CD8-positive, alpha-beta memory T cell (primary cell): ENCODE measurements at regions not wholly inside any gene's neighbourhood (a gene's known extent, or its start where the extent isn't known, plus 50 kb on each side); places are given as distances from the start of the nearest gene placed in this dataset.
A peak's percentile ranks its signal among the peaks of the same experiment; 100 is the strongest.

Experiments
- CTCF ChIA-PET: fragments of 350-600 bp; sonication (Branson Sonifier 250); formaldehyde crosslinking; loops from one replicate; lab custom pipeline; 2021; ENCODE audit warnings: antibody characterized with exemption; lab: Charles Lee
- POLR2A ChIA-PET: fragments of 350-600 bp; sonication (Branson Sonifier 250); formaldehyde crosslinking; loops from one replicate; lab custom pipeline; 2021; ENCODE audit warnings: antibody characterized with exemption; lab: Charles Lee
- DNase-seq, 5 donors: peaks; one replicate each; pipeline versions ENCODE4 v3.0.0 to v3.0.0-alpha.2; 2020 to 2022; ENCODE audit warnings: mixed read lengths in 1 of 5
- H3K27ac ChIP-seq: one replicate; pipeline ENCODE4 v1.7.0; 2013; ENCODE audit warnings: low read depth, mild to moderate bottlenecking, low read length, moderate library complexity
- H3K27me3 ChIP-seq: 2 replicates; pipeline ENCODE4 v1.7.0; 2013; ENCODE audit warnings: low read length, mild to moderate bottlenecking; ENCODE audit not compliant: insufficient read depth, poor library complexity, severe bottlenecking
- H3K36me3 ChIP-seq: 2 replicates; pipeline ENCODE4 v1.7.0; 2013; ENCODE audit warnings: mild to moderate bottlenecking, low read length, moderate library complexity; ENCODE audit not compliant: insufficient read depth
- H3K4me1 ChIP-seq: 2 replicates; pipeline ENCODE4 v1.7.0; 2013; ENCODE audit warnings: mild to moderate bottlenecking, low read length, moderate library complexity; ENCODE audit not compliant: insufficient read depth
- H3K4me3 ChIP-seq: 2 replicates; pipeline ENCODE4 v1.7.0; 2013; ENCODE audit warnings: mild to moderate bottlenecking, low read length
- H3K9me3 ChIP-seq: 2 replicates; pipeline ENCODE4 v1.7.0; 2013; ENCODE audit warnings: mild to moderate bottlenecking, low read length
- H3K27ac Mint-ChIP-seq, 8 donors: one replicate each; pipeline ENCODE4 v1.8.0; 2020 to 2021; ENCODE audit warnings: mixed read lengths in 8 of 8, mild to moderate bottlenecking in 6 of 8, inconsistent platforms in 3 of 8, moderate library complexity in 3 of 8
- H3K27me3 Mint-ChIP-seq, 2 donors: one replicate each; pipeline ENCODE4 v1.8.0; 2020 to 2021; ENCODE audit warnings: mixed read lengths in 2 of 2, mild to moderate bottlenecking in 1 of 2, moderate library complexity in 1 of 2
- H3K36me3 Mint-ChIP-seq, 3 donors: one replicate each; pipeline ENCODE4 v1.8.0; 2020 to 2021; ENCODE audit warnings: mixed read lengths in 3 of 3, inconsistent platforms in 1 of 3, mild to moderate bottlenecking in 1 of 3
- H3K4me1 Mint-ChIP-seq, 3 donors: one replicate each; pipeline ENCODE4 v1.8.0; 2020 to 2021; ENCODE audit warnings: mixed read lengths in 3 of 3, inconsistent platforms in 1 of 3, mild to moderate bottlenecking in 1 of 3
- H3K4me3 Mint-ChIP-seq, 7 donors: one replicate each; pipeline ENCODE4 v1.8.0; 2020 to 2021; ENCODE audit warnings: mixed read lengths in 7 of 7, mild to moderate bottlenecking in 6 of 7, moderate library complexity in 4 of 7, inconsistent platforms in 2 of 7
- H3K9me3 Mint-ChIP-seq, 5 donors: one replicate each; pipeline ENCODE4 v1.8.0; 2020 to 2022; ENCODE audit warnings: mixed read lengths in 5 of 5, mild to moderate bottlenecking in 3 of 5, moderate library complexity in 2 of 5, inconsistent platforms in 1 of 5

DNA sequence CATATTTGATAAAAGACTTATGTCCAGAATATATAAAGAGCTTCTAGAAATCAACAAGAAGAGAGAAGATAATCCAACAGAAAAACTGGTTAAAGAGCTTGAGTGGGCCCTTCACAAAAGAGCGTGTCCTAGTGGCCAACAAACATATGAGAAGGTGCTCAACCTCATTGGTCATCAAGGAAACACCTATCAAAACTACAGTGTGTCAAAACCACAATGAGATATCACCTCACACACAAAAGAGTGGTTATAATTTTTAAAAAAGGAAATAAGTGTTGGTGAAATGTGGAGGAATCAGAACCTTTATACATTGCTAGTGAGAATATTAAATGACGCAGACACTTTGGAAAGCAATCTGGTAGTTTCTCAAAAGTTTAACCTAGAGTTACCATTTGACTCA, 68.4 kb upstream of the KLF13 start:
- H3K27ac Mint-ChIP-seq, result peak overlapping the region in 2 of 8 donors; percentile 12 to 31
- H3K4me1 ChIP-seq, result peaks cover 39% of the 10 kb centered on the region
- no peaks in the 10 kb centered on the region for H3K36me3 Mint-ChIP-seq
- H3K9me3 Mint-ChIP-seq, result no peaks in the 10 kb centered on the region
- no peaks in the 10 kb centered on the region for H3K27me3 ChIP-seq
- DNase-seq, result no peak
- H3K27me3 Mint-ChIP-seq, result no peaks in the 10 kb centered on the region
- no peak overlapping the region for H3K4me3 ChIP-seq
- no peak overlapping the region for H3K4me3 Mint-ChIP-seq
- H3K36me3 ChIP-seq, result no peaks in the 10 kb centered on the region
- POLR2A ChIA-PET, result no interaction called here
- H3K9me3 ChIP-seq, result no peaks in the 10 kb centered on the region
- no peak overlapping the region for H3K27ac ChIP-seq
- H3K4me1 Mint-ChIP-seq, result peaks cover 40 to 54% (median 50%) of the 10 kb centered on the region in 3 donors
- CTCF ChIA-PET, result interaction anchor here (1.3 kb wide), 1 partner anchor 44 kb away, joined by 3 read pairs; no protein-coding TSS in a partner anchor

- Mint-ChIP-seq H3K9me3 (no peaks in the 10 kb centered on the region), H3K27me3 (no peaks in the 10 kb centered on the region), H3K36me3 (no peaks in the 10 kb centered on the region), H3K4me3 (no peak overlapping the region), H3K4me1 (peaks cover 54 to 68% (median 65%) of the 10 kb centered on the region in 3 donors), H3K27ac (peak overlapping the region in 1 of 8 donors; percentile 50)
- H3K27me3 ChIP-seq, result no peaks in the 10 kb centered on the region
- POLR2A ChIA-PET, result interaction anchor here (0.6 kb wide), 1 partner anchor 13 kb away, joined by 4 read pairs; no protein-coding TSS in a partner anchor
- H3K9me3 ChIP-seq, result no peaks in the 10 kb centered on the region
- no peaks in the 10 kb centered on the region for H3K36me3 ChIP-seq
- no peak overlapping the region for H3K27ac ChIP-seq
- peaks cover 48% of the 10 kb centered on the region for H3K4me1 ChIP-seq
- CTCF ChIA-PET, result no interaction called here
- H3K4me3 ChIP-seq, result no peak overlapping the region
- DNase-seq, result no peak
Observed at GRCh38 chr15:31259562-31260252, 66.9 kb upstream of the KLF13 start.

DNA sequence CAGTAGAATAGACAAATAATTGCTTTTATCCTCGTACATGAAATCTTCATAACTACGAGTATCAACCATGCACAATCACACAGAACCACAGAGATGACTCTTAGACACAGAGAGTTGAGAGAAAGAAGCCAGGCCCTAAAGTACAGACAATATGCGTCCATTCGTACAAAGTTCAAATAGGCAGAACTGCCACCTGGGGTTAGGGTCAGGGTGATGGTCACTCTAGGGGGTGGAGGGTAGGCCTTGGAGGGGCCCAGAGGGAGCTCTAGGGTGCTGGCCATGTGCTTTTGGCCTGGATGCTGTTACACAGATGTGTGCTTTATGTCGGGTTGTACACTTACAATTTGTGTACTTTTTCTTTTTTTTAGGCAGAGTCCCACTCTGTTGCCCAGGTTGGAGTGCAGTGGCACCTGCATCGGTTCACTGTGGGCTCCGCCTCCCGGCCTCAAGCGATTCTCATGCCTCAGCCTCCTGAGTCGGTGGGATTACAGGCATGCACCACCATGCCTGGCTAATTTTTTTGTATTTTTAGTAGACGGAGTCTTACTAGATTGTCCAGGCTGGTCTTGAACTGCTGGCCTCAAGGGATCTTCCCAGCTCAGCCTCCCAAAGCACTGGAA, 65.9 kb upstream of the KLF13 start:
- no peaks in the 10 kb centered on the region for H3K27me3 ChIP-seq
- H3K4me1 Mint-ChIP-seq, result peaks cover 63 to 79% (median 75%) of the 10 kb centered on the region in 3 donors
- H3K4me3 ChIP-seq, result no peak overlapping the region
- H3K27ac Mint-ChIP-seq, result no peak overlapping the region
- ChIA-PET CTCF (no interaction called here), POLR2A (no interaction called here)
- no peak for DNase-seq
- no peak overlapping the region for H3K4me3 Mint-ChIP-seq
- no peaks in the 10 kb centered on the region for H3K9me3 Mint-ChIP-seq
- H3K4me1 ChIP-seq, result peaks cover 58% of the 10 kb centered on the region
- no peaks in the 10 kb centered on the region for H3K27me3 Mint-ChIP-seq
- H3K9me3 ChIP-seq, result no peaks in the 10 kb centered on the region
- no peaks in the 10 kb centered on the region for H3K36me3 Mint-ChIP-seq
- no peak overlapping the region for H3K27ac ChIP-seq
- no peaks in the 10 kb centered on the region for H3K36me3 ChIP-seq

DNA sequence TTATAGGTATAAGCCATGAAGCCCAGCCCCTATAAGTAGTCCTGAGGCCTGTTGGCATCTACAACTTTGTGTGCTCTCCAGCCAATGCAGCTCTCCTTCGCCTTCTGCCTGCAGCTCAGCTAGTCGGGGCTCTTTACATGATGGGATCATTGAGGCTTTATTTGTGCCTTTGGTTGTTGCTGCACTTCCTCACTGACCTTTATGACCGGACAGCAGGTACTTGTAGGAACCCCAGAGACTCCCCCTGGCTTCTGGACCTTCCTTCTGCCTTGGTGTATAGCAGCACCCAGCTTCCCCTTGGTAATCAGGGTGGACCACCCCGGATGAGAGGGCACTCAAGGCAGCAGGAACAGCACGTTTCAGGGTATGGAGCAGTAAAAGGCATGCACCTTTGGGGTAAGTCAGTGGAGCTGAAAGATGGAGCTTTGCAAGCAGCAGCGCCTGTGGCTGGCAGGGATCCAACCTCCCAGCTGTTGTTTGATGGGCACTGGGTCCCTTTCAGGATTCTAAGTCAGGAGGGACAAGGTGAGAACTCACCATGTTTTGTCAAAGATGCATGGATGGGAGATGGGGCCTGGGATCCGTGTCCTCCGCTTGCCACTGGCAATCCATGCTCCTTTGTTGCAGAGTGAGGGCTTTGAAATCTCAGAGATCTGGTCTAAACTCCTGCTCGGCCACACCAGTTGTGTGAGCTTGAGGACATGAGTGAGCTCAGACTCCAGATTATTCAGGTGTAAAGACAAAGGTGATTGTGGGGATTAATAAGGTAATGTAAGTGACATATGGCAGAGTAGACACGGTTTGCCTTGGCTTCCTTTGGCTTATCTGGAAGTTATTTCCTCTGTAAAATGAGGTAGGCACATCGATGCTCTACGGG, 65.1 kb upstream of the KLF13 start:
- Histone ChIP-seq H3K27me3 (no peaks in the 10 kb centered on the region), H3K9me3 (no peaks in the 10 kb centered on the region), H3K4me1 (peaks cover 60% of the 10 kb centered on the region), H3K36me3 (no peaks in the 10 kb centered on the region), H3K27ac (no peak overlapping the region), H3K4me3 (no peak overlapping the region)
- ChIA-PET CTCF (interaction anchor here (1.5 to 1.7 kb wide), 2 partner anchors 46 to 105 kb away, joined by 8 read pairs; no protein-coding TSS in a partner anchor), POLR2A (no interaction called here)
- DNase-seq, result no peak
- H3K4me3 Mint-ChIP-seq, result peak overlapping the region in 1 of 7 donors; percentile 25
- peaks cover 67 to 83% (median 81%) of the 10 kb centered on the region in 3 donors for H3K4me1 Mint-ChIP-seq
- no peaks in the 10 kb centered on the region for H3K36me3 Mint-ChIP-seq
- no peaks in the 10 kb centered on the region for H3K27me3 Mint-ChIP-seq
- no peaks in the 10 kb centered on the region for H3K9me3 Mint-ChIP-seq
- peak overlapping the region in 3 of 8 donors; percentile 42 to 84 (median 78) for H3K27ac Mint-ChIP-seq

GRCh38 chr15:31262143-31262530, 64.5 kb upstream of the KLF13 start:
- no peak overlapping the region for H3K27ac ChIP-seq
- H3K4me3 ChIP-seq, result no peak overlapping the region
- H3K4me1 Mint-ChIP-seq, result peaks cover 67 to 83% (median 81%) of the 10 kb centered on the region in 3 donors
- no peaks in the 10 kb centered on the region for H3K9me3 ChIP-seq
- ChIA-PET POLR2A (interaction anchor here (5.3 kb wide), 1 partner anchor 63 kb away, joined by 44 read pairs; the partner anchor contains the start of gene KLF13), CTCF (interaction anchor here (1.5 to 4.2 kb wide), 4 partner anchors 17 to 226 kb away, joined by 3 to 22 read pairs (median 8); no protein-coding TSS in a partner anchor)
- peak overlapping the region in 6 of 8 donors; percentile 34 to 89 (median 62) for H3K27ac Mint-ChIP-seq
- peak overlapping the region in 1 of 7 donors; percentile 1 for H3K4me3 Mint-ChIP-seq
- H3K9me3 Mint-ChIP-seq, result no peaks in the 10 kb centered on the region
- no peaks in the 10 kb centered on the region for H3K36me3 ChIP-seq
- no peaks in the 10 kb centered on the region for H3K36me3 Mint-ChIP-seq
- DNase-seq, result no peak
- peaks cover 63% of the 10 kb centered on the region for H3K4me1 ChIP-seq
- H3K27me3 ChIP-seq, result no peaks in the 10 kb centered on the region
- H3K27me3 Mint-ChIP-seq, result no peaks in the 10 kb centered on the region

- Histone ChIP-seq H3K9me3 (no peaks in the 10 kb centered on the region), H3K4me3 (peak overlapping the region; percentile 44), H3K27me3 (no peaks in the 10 kb centered on the region), H3K4me1 (peaks cover 69% of the 10 kb centered on the region), H3K27ac (no peak overlapping the region), H3K36me3 (no peaks in the 10 kb centered on the region)
- peak in 1 of 5 donors; percentile 37 for DNase-seq
- POLR2A ChIA-PET, result interaction anchor here (0.9 to 5.3 kb wide), 3 partner anchors 62 to 219 kb away, joined by 3 to 44 read pairs (median 3); partner anchors contain the start of gene KLF13
- Mint-ChIP-seq H3K27ac (peak overlapping the region; percentile 75 to 97 (median 91)), H3K36me3 (no peaks in the 10 kb centered on the region), H3K4me1 (peaks cover 69 to 84% (median 83%) of the 10 kb centered on the region in 3 donors), H3K9me3 (peaks cover 0 to 2% (median 0%) of the 10 kb centered on the region in 5 donors), H3K27me3 (no peaks in the 10 kb centered on the region), H3K4me3 (peak overlapping the region in 5 of 7 donors; percentile 10 to 78 (median 67))
- CTCF ChIA-PET, result interaction anchor here (1.0 to 4.2 kb wide), 13 partner anchors 18 to 227 kb away, joined by 3 to 22 read pairs (median 6); partner anchors contain the start of gene KLF13
Observed at GRCh38 chr15:31262901-31263671, 63.5 kb upstream of the KLF13 start.
